ENCODE measurements at regions not wholly inside any gene's neighbourhood (a gene's known extent, or its start where the extent isn't known, plus 50 kb on each side); places are given as distances from the start of the nearest gene placed in this dataset.

DNA sequence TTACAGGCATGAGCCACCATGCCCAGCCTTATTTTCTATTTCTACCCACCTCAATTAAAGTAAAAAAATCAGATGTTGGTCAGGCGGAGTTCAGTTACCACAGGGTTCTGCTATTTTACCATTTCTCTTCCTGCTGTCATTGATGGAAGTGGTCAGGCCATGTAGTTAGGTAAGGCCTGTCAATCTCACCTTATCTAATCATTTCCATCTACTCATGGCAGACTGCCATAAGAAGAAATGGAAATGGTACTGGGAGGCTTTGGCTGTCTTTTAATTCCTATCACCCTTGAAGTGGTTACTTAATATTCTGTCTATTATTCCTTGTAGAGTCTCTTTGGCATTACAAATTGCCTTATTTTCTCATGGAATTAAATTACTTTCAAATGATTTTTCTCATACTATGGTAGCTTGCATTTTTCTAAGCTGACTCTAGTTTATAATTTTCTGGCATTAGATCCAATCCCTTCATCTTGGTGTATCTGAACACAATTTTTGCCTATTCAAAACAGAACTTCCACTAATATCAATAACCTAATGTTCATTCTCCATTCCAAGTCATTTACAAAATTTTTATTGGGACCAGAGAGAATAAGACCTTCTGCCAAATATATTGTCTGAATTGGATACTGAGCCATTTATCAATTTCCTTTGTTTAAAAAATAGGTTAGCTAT lies 198.7 kb downstream of the DACT1 start:
- intact Hi-C loops (cut with DNase I), result no loop called here
- FAIRE-seq (no peak), DNase-seq (no peak)
- Histone ChIP-seq H3K4me3 (ENCODE audit: low read length in 3 of 3) (no peak overlapping the region), H3K27ac (ENCODE audit: low read depth in 2 of 2, low read length in 2 of 2) (no peak overlapping the region), H3K4me1 (ENCODE audit: control insufficient read depth in 2 of 3, insufficient read depth in 2 of 3, low read depth in 1 of 3, low read length in 3 of 3) (no peaks in the 10 kb centered on the region), H3K36me3 (ENCODE audit: control insufficient read depth in 2 of 3, insufficient read depth in 3 of 3, low read length in 3 of 3) (no peaks in the 10 kb centered on the region), H3K9me3 (ENCODE audit: control insufficient read depth in 2 of 3, insufficient read depth in 1 of 3, low read length in 3 of 3) (no peaks in the 10 kb centered on the region), H3K27me3 (ENCODE audit: control insufficient read depth, insufficient read depth, low read length) (no peaks in the 10 kb centered on the region), H3K9ac (ENCODE audit: low read length in 3 of 3) (no peak overlapping the region)
- TF ChIP-seq, protein P1, sequence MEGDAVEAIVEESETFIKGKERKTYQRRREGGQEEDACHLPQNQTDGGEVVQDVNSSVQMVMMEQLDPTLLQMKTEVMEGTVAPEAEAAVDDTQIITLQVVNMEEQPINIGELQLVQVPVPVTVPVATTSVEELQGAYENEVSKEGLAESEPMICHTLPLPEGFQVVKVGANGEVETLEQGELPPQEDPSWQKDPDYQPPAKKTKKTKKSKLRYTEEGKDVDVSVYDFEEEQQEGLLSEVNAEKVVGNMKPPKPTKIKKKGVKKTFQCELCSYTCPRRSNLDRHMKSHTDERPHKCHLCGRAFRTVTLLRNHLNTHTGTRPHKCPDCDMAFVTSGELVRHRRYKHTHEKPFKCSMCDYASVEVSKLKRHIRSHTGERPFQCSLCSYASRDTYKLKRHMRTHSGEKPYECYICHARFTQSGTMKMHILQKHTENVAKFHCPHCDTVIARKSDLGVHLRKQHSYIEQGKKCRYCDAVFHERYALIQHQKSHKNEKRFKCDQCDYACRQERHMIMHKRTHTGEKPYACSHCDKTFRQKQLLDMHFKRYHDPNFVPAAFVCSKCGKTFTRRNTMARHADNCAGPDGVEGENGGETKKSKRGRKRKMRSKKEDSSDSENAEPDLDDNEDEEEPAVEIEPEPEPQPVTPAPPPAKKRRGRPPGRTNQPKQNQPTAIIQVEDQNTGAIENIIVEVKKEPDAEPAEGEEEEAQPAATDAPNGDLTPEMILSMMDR (IDR thresholded peaks at IDR 0.05; ENCODE audit: borderline replicate concordance, extremely low read depth, insufficient read depth), result no peak

DNA sequence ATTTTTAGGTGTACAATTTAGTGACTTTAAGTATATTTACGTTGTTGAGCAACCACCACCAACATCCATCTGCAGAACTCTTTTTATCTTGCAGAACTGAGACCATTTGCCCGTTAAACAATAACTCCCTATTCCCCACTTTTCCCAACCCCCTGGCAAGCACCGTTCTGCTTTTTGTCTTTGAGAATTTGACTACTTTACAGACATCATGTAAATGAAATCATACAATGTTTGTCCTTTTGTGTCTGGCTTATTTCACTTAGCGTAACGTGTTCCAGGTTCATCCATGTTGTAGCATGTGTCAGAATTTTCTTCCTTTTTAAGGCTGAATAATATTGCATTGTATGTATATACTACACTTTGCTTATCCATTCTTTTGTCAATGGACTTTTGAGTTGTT lies 201.5 kb downstream of the DACT1 start:
- DNase-seq (no peak), FAIRE-seq (no peak)
- Histone ChIP-seq H3K27me3 (ENCODE audit: control insufficient read depth, insufficient read depth, low read length) (no peaks in the 10 kb centered on the region), H3K27ac (ENCODE audit: low read depth in 2 of 2, low read length in 2 of 2) (no peak overlapping the region), H3K4me1 (ENCODE audit: control insufficient read depth in 2 of 3, insufficient read depth in 2 of 3, low read depth in 1 of 3, low read length in 3 of 3) (no peaks in the 10 kb centered on the region), H3K9me3 (ENCODE audit: control insufficient read depth in 2 of 3, insufficient read depth in 1 of 3, low read length in 3 of 3) (no peaks in the 10 kb centered on the region), H3K36me3 (ENCODE audit: control insufficient read depth in 2 of 3, insufficient read depth in 3 of 3, low read length in 3 of 3) (no peaks in the 10 kb centered on the region), H3K9ac (ENCODE audit: low read length in 3 of 3) (no peak overlapping the region), H3K4me3 (ENCODE audit: low read length in 3 of 3) (no peak overlapping the region)
- TF ChIP-seq, protein P1 (IDR thresholded peaks at IDR 0.05; ENCODE audit: borderline replicate concordance, extremely low read depth, insufficient read depth), result no peak
- intact Hi-C loops (cut with DNase I), result no loop called here

DNA sequence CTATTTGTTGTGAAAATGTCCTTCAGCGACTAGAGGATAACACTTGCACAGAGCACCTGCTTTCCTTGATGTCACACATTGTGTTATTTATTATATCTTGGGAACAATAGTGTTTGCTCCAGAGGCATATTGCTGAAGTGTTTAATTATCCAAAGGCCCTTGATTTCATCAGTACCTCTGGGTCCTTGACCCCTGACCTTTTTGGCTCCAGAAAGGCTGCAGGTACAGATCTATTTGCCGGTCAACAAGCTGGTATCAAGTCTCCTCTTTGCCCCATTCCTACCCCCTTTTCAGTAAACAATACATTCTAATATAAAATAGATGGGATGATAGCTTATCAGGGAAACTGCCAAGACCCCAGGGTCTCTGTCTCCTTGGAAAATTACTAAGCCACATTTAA lies 206.8 kb downstream of the DACT1 start:
- H3K9me3 ChIP-seq (ENCODE audit: control insufficient read depth in 2 of 3, insufficient read depth in 1 of 3, low read length in 3 of 3), result no peaks in the 10 kb centered on the region
- intact Hi-C loops (cut with DNase I), result no loop called here
- H3K36me3 ChIP-seq (ENCODE audit: control insufficient read depth in 2 of 3, insufficient read depth in 3 of 3, low read length in 3 of 3), result no peaks in the 10 kb centered on the region
- no peak overlapping the region for H3K27ac ChIP-seq (ENCODE audit: low read depth in 2 of 2, low read length in 2 of 2)
- no peak for FAIRE-seq
- no peak overlapping the region for H3K4me3 ChIP-seq (ENCODE audit: low read length in 3 of 3)
- no peak overlapping the region for H3K9ac ChIP-seq (ENCODE audit: low read length in 3 of 3)
- H3K27me3 ChIP-seq (ENCODE audit: control insufficient read depth, insufficient read depth, low read length), result no peaks in the 10 kb centered on the region
- no peaks in the 10 kb centered on the region for H3K4me1 ChIP-seq (ENCODE audit: control insufficient read depth in 2 of 3, insufficient read depth in 2 of 3, low read depth in 1 of 3, low read length in 3 of 3)
- DNase-seq, result no peak
- TF ChIP-seq, protein P1 (IDR thresholded peaks at IDR 0.05; ENCODE audit: borderline replicate concordance, extremely low read depth, insufficient read depth), result no peak

All from kidney (tissue), 13 donors.